Central memory CD8-positive, alpha-beta T cell (primary cell): ENCODE measurements at regions not wholly inside any gene's neighbourhood (a gene's known extent, or its start where the extent isn't known, plus 50 kb on each side); places are given as distances from the start of the nearest gene placed in this dataset.

ENCODE experiments used
- ATAC-seq: fragments of 150-1000 bp; cut with Tn5 transposase; replicated peaks from 2 replicates; pipeline ENCODE4 v1.10.0; 2022; ENCODE audit warnings: mild to moderate bottlenecking, moderate FRiP score, moderate number of reproducible peaks; ENCODE audit not compliant: poor library complexity, severe bottlenecking; ENCODE audit errors: extremely low read depth
- DNase-seq, 2 donors: peaks; one replicate each; pipeline ENCODE4 v3.0.0; 2021; ENCODE audit warnings: low spot score in 2 of 2
- H3K27ac Mint-ChIP-seq: one replicate; pipeline ENCODE4 v1.8.0; 2022; ENCODE audit warnings: low read depth, mild to moderate bottlenecking, moderate library complexity, mixed read lengths
- H3K27me3 Mint-ChIP-seq: one replicate; pipeline ENCODE4 v1.8.0; 2022; ENCODE audit warnings: mixed read lengths
- H3K36me3 Mint-ChIP-seq: one replicate; pipeline ENCODE4 v1.8.0; 2022; ENCODE audit warnings: mild to moderate bottlenecking, moderate library complexity, mixed read lengths; ENCODE audit not compliant: insufficient read depth
- H3K4me1 Mint-ChIP-seq: one replicate; pipeline ENCODE4 v1.8.0; 2022; ENCODE audit warnings: mixed read lengths
- H3K4me3 Mint-ChIP-seq: one replicate; pipeline ENCODE4 v1.8.0; 2022; ENCODE audit warnings: mild to moderate bottlenecking, moderate library complexity, mixed read lengths
- H3K9me3 Mint-ChIP-seq: one replicate; pipeline ENCODE4 v1.8.0; 2022; ENCODE audit warnings: mixed read lengths

GRCh38 chr14:58954901-58955861 is 233.3 kb upstream of the DAAM1 start:
- H3K4me1 Mint-ChIP-seq: no peaks in the 10 kb centered on the region
- no peak overlapping the region for H3K4me3 Mint-ChIP-seq
- DNase-seq (no peak), ATAC-seq (no peak)
- no peak overlapping the region for H3K27ac Mint-ChIP-seq
- no peaks in the 10 kb centered on the region for H3K36me3 Mint-ChIP-seq
- H3K27me3 Mint-ChIP-seq: peaks cover 9% of the 10 kb centered on the region
- peaks cover 27% of the 10 kb centered on the region for H3K9me3 Mint-ChIP-seq

DNA sequence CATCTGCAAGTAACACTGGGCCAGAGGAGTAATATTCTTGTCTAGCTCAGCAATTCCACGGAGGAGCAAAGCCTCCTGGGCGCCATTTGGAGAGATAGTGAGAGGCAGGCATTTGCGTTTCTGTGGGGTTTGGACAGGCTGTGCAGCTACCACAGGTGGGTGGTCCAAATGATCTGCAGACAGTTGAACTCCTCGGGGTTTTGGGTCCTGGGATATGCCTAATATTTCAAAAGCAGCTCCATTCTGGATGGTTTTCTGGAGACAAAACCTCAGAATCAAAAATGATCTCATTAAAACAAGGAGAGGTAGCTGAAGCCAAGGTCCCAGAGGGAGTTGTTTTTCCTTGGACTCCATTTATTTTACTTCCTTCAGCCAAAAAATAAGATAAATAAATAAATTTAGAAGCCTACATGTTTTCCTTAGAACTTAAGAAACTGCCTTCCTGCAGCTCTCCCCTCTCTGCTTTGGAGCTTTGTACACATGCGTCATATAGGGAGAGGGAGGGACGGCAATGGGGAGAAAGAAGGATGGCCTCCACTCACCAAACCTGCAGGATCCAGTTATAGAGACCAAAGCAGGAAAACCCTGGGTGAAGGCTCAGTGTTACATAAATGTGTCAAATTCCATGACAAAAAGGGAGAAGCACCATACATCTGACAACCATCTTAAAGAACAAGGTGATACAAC is 227.3 kb upstream of the DAAM1 start:
- Mint-ChIP-seq H3K9me3 (peaks cover 13% of the 10 kb centered on the region), H3K27ac (no peak overlapping the region), H3K36me3 (no peaks in the 10 kb centered on the region), H3K4me1 (no peaks in the 10 kb centered on the region), H3K27me3 (no peaks in the 10 kb centered on the region), H3K4me3 (no peak overlapping the region)
- ATAC-seq (no peak), DNase-seq (no peak)

DNA sequence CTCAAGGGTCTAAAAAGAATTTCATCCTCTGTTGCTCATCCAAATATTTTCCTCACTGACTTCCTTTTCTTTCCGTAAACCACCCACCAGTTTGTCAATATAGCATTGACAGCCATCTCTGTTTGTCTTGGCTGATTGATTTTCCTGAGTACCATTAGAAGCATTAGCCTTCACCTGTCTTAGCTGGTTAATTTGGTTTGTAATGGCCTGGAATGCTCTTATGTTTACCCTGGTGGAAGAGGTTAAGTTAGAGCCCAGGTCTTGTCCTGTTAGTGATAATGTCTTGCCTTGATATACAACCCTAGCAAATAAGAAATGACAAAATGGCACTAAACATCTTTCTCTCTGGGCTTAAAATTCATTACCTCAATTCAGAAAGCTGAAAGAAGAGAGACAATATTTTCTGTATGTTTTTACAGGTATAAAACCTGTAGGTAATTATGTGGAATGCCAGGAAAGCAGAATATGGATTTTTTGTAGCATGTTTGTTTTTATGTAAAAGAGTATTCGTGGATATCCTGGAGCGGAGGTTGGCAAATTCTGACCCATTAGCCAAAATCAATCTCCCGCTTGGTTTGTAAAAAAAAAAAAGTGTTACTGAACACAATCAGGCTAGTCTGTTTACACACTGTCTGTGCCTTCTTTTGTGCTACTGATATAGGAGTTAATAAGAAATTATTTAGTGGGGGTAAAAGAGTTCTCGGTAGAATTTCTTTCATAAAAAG is 224.4 kb upstream of the DAAM1 start:
- no peak overlapping the region for H3K27ac Mint-ChIP-seq
- H3K4me3 Mint-ChIP-seq: no peak overlapping the region
- no peaks in the 10 kb centered on the region for H3K36me3 Mint-ChIP-seq
- no peak for DNase-seq
- H3K4me1 Mint-ChIP-seq: no peaks in the 10 kb centered on the region
- no peaks in the 10 kb centered on the region for H3K9me3 Mint-ChIP-seq
- H3K27me3 Mint-ChIP-seq: no peaks in the 10 kb centered on the region
- no peak for ATAC-seq

- Mint-ChIP-seq H3K27me3 (no peaks in the 10 kb centered on the region), H3K4me1 (no peaks in the 10 kb centered on the region), H3K4me3 (no peak overlapping the region), H3K27ac (no peak overlapping the region), H3K9me3 (no peaks in the 10 kb centered on the region), H3K36me3 (no peaks in the 10 kb centered on the region)
- DNase-seq (no peak), ATAC-seq (no peak)
Measured at GRCh38 chr14:58964598-58964928, 223.9 kb upstream of the DAAM1 start.

DNA sequence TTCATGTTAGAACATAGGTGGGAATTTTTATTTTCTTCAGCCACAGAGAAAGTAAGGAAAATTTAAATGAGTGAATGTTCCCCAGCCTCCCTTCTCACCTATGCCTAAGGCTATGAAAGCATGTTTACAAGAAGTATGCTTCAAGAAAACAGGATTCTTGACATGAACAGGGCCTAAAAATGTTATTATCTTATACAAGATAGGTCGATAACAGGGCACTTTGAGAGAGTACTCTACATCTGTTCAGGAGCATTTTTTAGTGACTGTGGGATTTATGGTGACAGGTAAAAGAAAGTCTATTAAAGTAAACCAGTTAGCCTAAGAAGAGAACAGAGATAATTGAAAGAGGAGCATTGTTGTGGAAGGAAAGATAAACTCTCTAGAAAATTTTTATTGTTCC is 222.9 kb upstream of the DAAM1 start:
- no peaks in the 10 kb centered on the region for H3K9me3 Mint-ChIP-seq
- DNase-seq (no peak), ATAC-seq (no peak)
- H3K27me3 Mint-ChIP-seq: no peaks in the 10 kb centered on the region
- H3K27ac Mint-ChIP-seq: no peak overlapping the region
- no peak overlapping the region for H3K4me3 Mint-ChIP-seq
- H3K36me3 Mint-ChIP-seq: no peaks in the 10 kb centered on the region
- H3K4me1 Mint-ChIP-seq: no peaks in the 10 kb centered on the region

GRCh38 chr14:58966997-58967396 is 221.5 kb upstream of the DAAM1 start:
- Mint-ChIP-seq H3K27ac (no peak overlapping the region), H3K4me3 (no peak overlapping the region), H3K36me3 (no peaks in the 10 kb centered on the region), H3K4me1 (no peaks in the 10 kb centered on the region), H3K27me3 (no peaks in the 10 kb centered on the region), H3K9me3 (no peaks in the 10 kb centered on the region)
- ATAC-seq (no peak), DNase-seq (no peak)

DNA sequence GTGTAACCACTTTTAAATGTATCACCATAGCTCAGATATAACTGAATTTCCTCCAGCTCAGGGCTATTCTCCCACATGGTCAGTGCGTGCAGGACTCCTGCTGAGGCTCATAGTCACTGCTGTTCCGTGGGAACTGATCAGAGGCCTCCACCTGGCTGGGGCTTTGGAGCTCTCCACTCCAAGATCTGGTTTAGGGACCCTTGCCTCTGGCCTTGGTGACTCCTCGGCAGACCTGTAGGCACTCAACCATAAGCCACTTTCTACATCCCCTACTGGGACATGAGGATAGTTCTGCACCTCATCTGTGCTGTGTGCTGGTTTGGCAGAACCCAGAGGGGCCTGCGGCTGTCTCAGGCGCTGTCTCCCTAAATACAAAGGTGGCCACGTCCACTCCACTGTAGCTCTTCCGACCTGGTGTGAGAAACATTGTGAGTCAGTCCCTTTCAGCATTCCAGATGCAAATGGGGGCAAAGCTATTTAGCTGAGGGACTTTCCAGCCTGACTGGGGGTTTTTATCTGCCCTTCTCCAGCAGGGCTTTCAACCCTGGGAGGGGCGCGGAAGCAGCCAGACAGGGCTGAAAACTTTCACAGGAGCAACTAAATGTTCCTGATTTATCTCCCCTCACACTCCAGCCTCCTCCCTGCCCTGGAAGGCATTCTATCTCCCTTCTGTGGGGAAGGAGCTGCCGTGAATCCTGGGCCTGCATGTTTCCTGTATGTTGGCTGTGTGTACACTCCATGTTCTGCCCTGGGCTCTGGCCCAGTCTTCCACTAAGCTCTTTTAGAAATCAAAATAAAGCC is 218.3 kb upstream of the DAAM1 start:
- no peak overlapping the region for H3K4me3 Mint-ChIP-seq
- ATAC-seq: no peak
- H3K27ac Mint-ChIP-seq: no peak overlapping the region
- H3K36me3 Mint-ChIP-seq: no peaks in the 10 kb centered on the region
- DNase-seq: no peak
- H3K9me3 Mint-ChIP-seq: no peaks in the 10 kb centered on the region
- no peaks in the 10 kb centered on the region for H3K4me1 Mint-ChIP-seq
- no peaks in the 10 kb centered on the region for H3K27me3 Mint-ChIP-seq

DNA sequence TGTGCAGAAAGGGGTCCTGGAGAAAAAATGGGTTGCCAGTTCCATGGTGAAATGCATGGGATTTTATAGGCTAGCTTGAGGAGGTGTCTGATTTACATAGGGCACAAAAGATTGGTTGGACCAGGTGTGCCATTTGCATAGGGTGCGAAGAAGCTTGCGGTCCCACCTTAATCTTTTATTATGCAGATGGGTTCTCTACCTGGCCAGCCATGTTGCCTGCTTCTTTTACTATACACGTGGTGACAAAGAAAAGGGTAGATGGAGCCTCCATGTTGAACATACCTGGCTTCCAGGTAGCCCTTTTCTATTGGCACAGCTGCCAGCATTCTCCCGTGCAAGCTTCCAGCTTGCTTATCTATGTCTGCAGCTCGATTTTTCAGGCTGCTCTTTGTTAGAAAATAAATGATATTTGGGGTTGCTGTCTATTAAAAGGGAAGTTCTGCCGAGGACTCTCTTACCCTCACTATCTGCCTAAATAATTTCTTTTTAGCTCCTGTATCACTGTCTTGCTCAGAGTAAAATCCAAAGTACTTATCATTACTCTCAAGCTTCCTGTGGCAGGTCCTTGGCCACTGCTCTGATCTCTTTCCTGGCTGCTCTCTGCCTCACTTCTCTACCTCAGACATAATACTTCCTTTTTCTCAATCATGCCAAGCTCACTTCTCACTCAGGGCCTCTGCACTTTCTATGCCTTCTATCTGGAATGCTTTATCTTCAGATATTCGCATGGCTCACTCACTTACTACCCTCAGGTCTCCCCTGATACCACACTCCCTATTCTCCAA is 216.0 kb upstream of the DAAM1 start:
- Mint-ChIP-seq H3K36me3 (no peaks in the 10 kb centered on the region), H3K9me3 (no peaks in the 10 kb centered on the region), H3K27ac (no peak overlapping the region), H3K27me3 (no peaks in the 10 kb centered on the region), H3K4me3 (no peak overlapping the region), H3K4me1 (no peaks in the 10 kb centered on the region)
- ATAC-seq (no peak), DNase-seq (no peak)

DNA sequence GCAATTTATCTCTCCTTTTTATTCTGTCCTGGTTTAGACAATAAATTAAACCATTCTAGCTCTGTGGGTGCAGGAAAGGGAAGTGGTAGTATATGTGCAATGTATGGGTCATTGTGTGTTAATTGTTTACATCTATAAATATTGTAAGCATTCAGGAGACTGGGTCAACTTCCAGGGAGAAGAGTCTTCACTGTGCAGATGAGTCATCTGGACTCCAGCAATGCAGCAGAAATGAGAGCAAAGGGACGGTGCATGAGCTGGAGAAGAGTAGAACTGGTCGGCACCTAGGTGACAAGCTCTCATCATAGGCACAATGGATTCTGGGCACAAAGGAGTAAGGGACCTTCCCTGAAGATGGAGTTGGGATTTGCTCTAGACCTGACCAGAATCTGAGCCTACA is 211.1 kb upstream of the DAAM1 start:
- H3K4me3 Mint-ChIP-seq: no peak overlapping the region
- no peaks in the 10 kb centered on the region for H3K4me1 Mint-ChIP-seq
- no peak overlapping the region for H3K27ac Mint-ChIP-seq
- H3K36me3 Mint-ChIP-seq: no peaks in the 10 kb centered on the region
- DNase-seq (no peak), ATAC-seq (no peak)
- H3K9me3 Mint-ChIP-seq: no peaks in the 10 kb centered on the region
- no peaks in the 10 kb centered on the region for H3K27me3 Mint-ChIP-seq

DNA sequence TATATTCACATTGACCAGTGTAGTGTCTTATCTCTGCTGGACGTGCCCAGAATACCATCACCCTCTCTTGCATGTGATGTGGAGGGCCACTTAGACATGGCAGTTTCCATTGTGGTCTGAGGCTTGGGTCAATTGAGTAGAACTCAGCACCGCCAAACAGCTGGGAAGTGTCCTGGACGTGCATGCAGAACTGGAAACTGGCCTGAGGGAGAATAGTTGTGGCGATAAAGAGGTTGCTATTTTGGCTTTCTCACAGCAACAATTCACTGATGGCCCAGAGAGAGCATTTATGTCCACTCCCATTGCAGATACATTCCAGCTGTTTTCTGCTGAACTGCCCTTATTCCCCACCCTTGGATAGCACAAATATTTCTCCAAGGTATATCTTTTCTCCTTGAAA is 210.1 kb upstream of the DAAM1 start:
- no peaks in the 10 kb centered on the region for H3K27me3 Mint-ChIP-seq
- DNase-seq: no peak
- H3K4me3 Mint-ChIP-seq: no peak overlapping the region
- H3K27ac Mint-ChIP-seq: no peak overlapping the region
- ATAC-seq: no peak
- no peaks in the 10 kb centered on the region for H3K4me1 Mint-ChIP-seq
- H3K36me3 Mint-ChIP-seq: no peaks in the 10 kb centered on the region
- H3K9me3 Mint-ChIP-seq: no peaks in the 10 kb centered on the region

- Mint-ChIP-seq H3K9me3 (no peaks in the 10 kb centered on the region), H3K27ac (no peak overlapping the region), H3K36me3 (no peaks in the 10 kb centered on the region)
Measured at GRCh38 chr14:58979325-58979724, 209.1 kb upstream of the DAAM1 start.

DNA sequence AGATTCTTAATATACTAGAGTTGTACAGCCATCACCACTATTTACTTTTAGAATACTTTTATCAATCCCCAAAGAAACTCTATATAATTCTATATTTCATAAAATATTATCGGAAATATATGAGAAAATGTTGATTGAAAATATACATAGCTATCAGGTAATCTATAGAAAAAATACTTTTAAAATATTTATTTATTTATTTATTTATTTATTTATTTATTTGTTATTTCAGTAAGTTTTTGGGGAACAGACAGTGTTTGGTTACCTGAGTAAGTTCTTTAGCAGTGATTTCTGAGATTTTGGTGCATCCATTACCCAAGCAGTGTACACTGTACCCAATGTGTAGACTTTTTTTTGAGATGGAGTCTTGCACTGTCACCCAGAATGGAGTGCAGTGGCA is 206.6 kb upstream of the DAAM1 start:
- H3K36me3 Mint-ChIP-seq: no peaks in the 10 kb centered on the region

More at GRCh38 chr14:58979325-58979724, 209.1 kb upstream of the DAAM1 start:
- H3K27me3 Mint-ChIP-seq: no peaks in the 10 kb centered on the region
- no peak overlapping the region for H3K4me3 Mint-ChIP-seq
- DNase-seq (no peak), ATAC-seq (no peak)
- H3K4me1 Mint-ChIP-seq: no peaks in the 10 kb centered on the region

More for the DNA sequence above, 206.6 kb upstream of the DAAM1 start:
- no peak overlapping the region for H3K4me3 Mint-ChIP-seq
- ATAC-seq (no peak), DNase-seq (no peak)
- no peak overlapping the region for H3K27ac Mint-ChIP-seq
- H3K4me1 Mint-ChIP-seq: no peaks in the 10 kb centered on the region
- no peaks in the 10 kb centered on the region for H3K27me3 Mint-ChIP-seq
- H3K9me3 Mint-ChIP-seq: no peaks in the 10 kb centered on the region
